ENCODE measurements at regions not wholly inside any gene's neighbourhood (a gene's known extent, or its start where the extent isn't known, plus 50 kb on each side); places are given as distances from the start of the nearest gene placed in this dataset.

GRCh38 chr1:60983701-60984061 is 98.7 kb upstream of the NFIA start:
- no peak overlapping the region for H3K4me3 Mint-ChIP-seq
- H3K4me1 Mint-ChIP-seq: peaks cover 5% of the 10 kb centered on the region
- no peaks in the 10 kb centered on the region for H3K9me3 Mint-ChIP-seq
- no peak for DNase-seq (ENCODE audit: low read depth, low spot score)
- no peaks in the 10 kb centered on the region for H3K27me3 Mint-ChIP-seq (ENCODE audit: low read depth)
- H3K36me3 Mint-ChIP-seq (ENCODE audit: low read depth): no peaks in the 10 kb centered on the region
- H3K27ac Mint-ChIP-seq (ENCODE audit: unreplicated experiment): peak overlapping the region; percentile 83
- no peak for TF ChIP-seq CTCF (conservative IDR thresholded peaks at IDR 0.05)

- no peak for TF ChIP-seq CTCF (conservative IDR thresholded peaks at IDR 0.05)
- no peak overlapping the region for H3K27ac Mint-ChIP-seq (ENCODE audit: unreplicated experiment)
- no peak for DNase-seq (ENCODE audit: low read depth, low spot score)
- no peak overlapping the region for H3K4me3 Mint-ChIP-seq
- no peaks in the 10 kb centered on the region for H3K27me3 Mint-ChIP-seq (ENCODE audit: low read depth)
- H3K4me1 Mint-ChIP-seq: no peaks in the 10 kb centered on the region
- no peaks in the 10 kb centered on the region for H3K9me3 Mint-ChIP-seq
- no peaks in the 10 kb centered on the region for H3K36me3 Mint-ChIP-seq (ENCODE audit: low read depth)
Observed at GRCh38 chr1:60982539-60982938, 99.8 kb upstream of the NFIA start.

GRCh38 chr1:60981357-60981756 is 101.0 kb upstream of the NFIA start:
- Mint-ChIP-seq H3K4me1 (no peaks in the 10 kb centered on the region), H3K4me3 (no peak overlapping the region), H3K36me3 (ENCODE audit: low read depth) (no peaks in the 10 kb centered on the region), H3K27me3 (ENCODE audit: low read depth) (no peaks in the 10 kb centered on the region), H3K27ac (ENCODE audit: unreplicated experiment) (no peak overlapping the region), H3K9me3 (no peaks in the 10 kb centered on the region)
- TF ChIP-seq CTCF (conservative IDR thresholded peaks at IDR 0.05): no peak
- DNase-seq (ENCODE audit: low read depth, low spot score): no peak

GRCh38 chr1:60978421-60979357 is 103.7 kb upstream of the NFIA start:
- peak; percentile 57 for TF ChIP-seq CTCF (conservative IDR thresholded peaks at IDR 0.05)
- Mint-ChIP-seq H3K27ac (ENCODE audit: unreplicated experiment) (no peak overlapping the region), H3K36me3 (ENCODE audit: low read depth) (no peaks in the 10 kb centered on the region), H3K4me1 (peaks cover 14% of the 10 kb centered on the region), H3K4me3 (no peak overlapping the region), H3K9me3 (no peaks in the 10 kb centered on the region), H3K27me3 (ENCODE audit: low read depth) (peaks cover under 1% of the 10 kb centered on the region)
- DNase-seq (ENCODE audit: low read depth, low spot score): no peak

GRCh38 chr1:60977661-60978060 is 104.7 kb upstream of the NFIA start:
- DNase-seq (ENCODE audit: low read depth, low spot score): no peak
- Mint-ChIP-seq H3K27me3 (ENCODE audit: low read depth) (peaks cover 2% of the 10 kb centered on the region), H3K9me3 (no peaks in the 10 kb centered on the region), H3K36me3 (ENCODE audit: low read depth) (no peaks in the 10 kb centered on the region), H3K27ac (ENCODE audit: unreplicated experiment) (no peak overlapping the region), H3K4me1 (peaks cover 17% of the 10 kb centered on the region), H3K4me3 (no peak overlapping the region)
- TF ChIP-seq CTCF (conservative IDR thresholded peaks at IDR 0.05): no peak
